Dermis microvascular lymphatic vessel endothelial cell (primary cell): ENCODE measurements at regions not wholly inside any gene's neighbourhood (a gene's known extent, or its start where the extent isn't known, plus 50 kb on each side); places are given as distances from the start of the nearest gene placed in this dataset.

Experiments used
- DNase-seq, 2 donors: peaks; one replicate each; pipeline versions ENCODE4 v3.0.0 to v3.0.0-alpha.2; 2010; ENCODE audit warnings: low read depth in 2 of 2

GRCh38 chr13:40469581-40470310, 196.7 kb downstream of the FOXO1 start:
- no peak for DNase-seq

GRCh38 chr13:40470660-40471059, 195.8 kb downstream of the FOXO1 start:
- no peak for DNase-seq

GRCh38 chr13:40471076-40471475, 195.4 kb downstream of the FOXO1 start:
- no peak for DNase-seq

GRCh38 chr13:40471911-40472310, 194.5 kb downstream of the FOXO1 start:
- DNase-seq = no peak

GRCh38 chr13:40472427-40473220, 193.8 kb downstream of the FOXO1 start:
- DNase-seq = no peak

- DNase-seq = no peak
Observed at GRCh38 chr13:40475617-40476016, 190.8 kb downstream of the FOXO1 start.

GRCh38 chr13:40476175-40476958, 190.1 kb downstream of the FOXO1 start:
- DNase-seq = peak; percentile 30 to 32

GRCh38 chr13:40477623-40478608, 188.5 kb downstream of the FOXO1 start:
- peak; percentile 94 to 95 for DNase-seq

GRCh38 chr13:40478775-40479174, 187.7 kb downstream of the FOXO1 start:
- DNase-seq = peak in 1 of 2 donors; percentile 15

GRCh38 chr13:40479196-40479845, 187.1 kb downstream of the FOXO1 start:
- DNase-seq = no peak

- no peak for DNase-seq
Observed at GRCh38 chr13:40480012-40480914, 186.2 kb downstream of the FOXO1 start.

- DNase-seq = no peak
Observed at GRCh38 chr13:40480915-40481516, 185.4 kb downstream of the FOXO1 start.

- no peak for DNase-seq
Observed at GRCh38 chr13:40483601-40484000, 182.8 kb downstream of the FOXO1 start.

- DNase-seq = no peak
Observed at GRCh38 chr13:40484101-40484800, 182.2 kb downstream of the FOXO1 start.

- DNase-seq = no peak
Observed at GRCh38 chr13:40484974-40485373, 181.5 kb downstream of the FOXO1 start.

GRCh38 chr13:40485611-40486517, 180.6 kb downstream of the FOXO1 start:
- no peak for DNase-seq

- DNase-seq = no peak
Observed at GRCh38 chr13:40486518-40487163, 179.8 kb downstream of the FOXO1 start.
